GM18870 (cell line): ENCODE measurements at regions not wholly inside any gene's neighbourhood (a gene's known extent, or its start where the extent isn't known, plus 50 kb on each side); places are given as distances from the start of the nearest gene placed in this dataset.

Experiments used
- ATAC-seq: cut with Tn5 transposase; IDR thresholded peaks from one replicate; pipeline ENCODE4 v1.9.1; 2021; ENCODE audit warnings: moderate library complexity; ENCODE audit not compliant: unreplicated experiment

GRCh38 chr1:232452117-232452516 lies 177.8 kb downstream of the SIPA1L2 start:
- ATAC-seq: no peak

- no peak for ATAC-seq
These were observed 178.4 kb downstream of the SIPA1L2 start for GRCh38 chr1:232451506-232451905.

- no peak for ATAC-seq
These were observed 179.3 kb downstream of the SIPA1L2 start for GRCh38 chr1:232450615-232451014.

GRCh38 chr1:232447125-232447524 lies 182.8 kb downstream of the SIPA1L2 start:
- no peak for ATAC-seq

GRCh38 chr1:232445361-232446106 lies 184.4 kb downstream of the SIPA1L2 start:
- no peak for ATAC-seq

- no peak for ATAC-seq
These were observed 186.6 kb downstream of the SIPA1L2 start for GRCh38 chr1:232443372-232443771.

GRCh38 chr1:232441036-232441411 lies 188.9 kb downstream of the SIPA1L2 start:
- no peak for ATAC-seq

- ATAC-seq: no peak
These were observed 189.5 kb downstream of the SIPA1L2 start for GRCh38 chr1:232440325-232441035.

GRCh38 chr1:232439011-232439410 lies 190.9 kb downstream of the SIPA1L2 start:
- ATAC-seq: no peak

- no peak for ATAC-seq
These were observed 191.5 kb downstream of the SIPA1L2 start for GRCh38 chr1:232438476-232438875.

- no peak for ATAC-seq
These were observed 192.4 kb downstream of the SIPA1L2 start for GRCh38 chr1:232437510-232437909.

- no peak for ATAC-seq
These were observed 194.2 kb downstream of the SIPA1L2 start for GRCh38 chr1:232435729-232436128.

- ATAC-seq: no peak
These were observed 197.6 kb downstream of the SIPA1L2 start for GRCh38 chr1:232432313-232432712.

GRCh38 chr1:232431748-232432147 lies 198.2 kb downstream of the SIPA1L2 start:
- ATAC-seq: no peak

- ATAC-seq: no peak
These were observed 198.6 kb downstream of the SIPA1L2 start for GRCh38 chr1:232431326-232431725.

- no peak for ATAC-seq
These were observed 199.5 kb downstream of the SIPA1L2 start for GRCh38 chr1:232430467-232430866.

- ATAC-seq: no peak
These were observed 201.0 kb downstream of the SIPA1L2 start for GRCh38 chr1:232428786-232429530.

- ATAC-seq: no peak
These were observed 201.8 kb downstream of the SIPA1L2 start for GRCh38 chr1:232428036-232428645.

- no peak for ATAC-seq
These were observed 203.1 kb downstream of the SIPA1L2 start for GRCh38 chr1:232426801-232427200.

GRCh38 chr1:232425421-232425820 lies 204.5 kb downstream of the SIPA1L2 start:
- ATAC-seq: no peak

- ATAC-seq: no peak
These were observed 206.3 kb downstream of the SIPA1L2 start for GRCh38 chr1:232423591-232423990.
